ENCODE measurements at regions not wholly inside any gene's neighbourhood (a gene's known extent, or its start where the extent isn't known, plus 50 kb on each side); places are given as distances from the start of the nearest gene placed in this dataset.
"Not testable (repeated sequence)": the region's sequence is repeated elsewhere in the genome, so short reads cannot be mapped to it uniquely, and the experiment has no call there.

DNA sequence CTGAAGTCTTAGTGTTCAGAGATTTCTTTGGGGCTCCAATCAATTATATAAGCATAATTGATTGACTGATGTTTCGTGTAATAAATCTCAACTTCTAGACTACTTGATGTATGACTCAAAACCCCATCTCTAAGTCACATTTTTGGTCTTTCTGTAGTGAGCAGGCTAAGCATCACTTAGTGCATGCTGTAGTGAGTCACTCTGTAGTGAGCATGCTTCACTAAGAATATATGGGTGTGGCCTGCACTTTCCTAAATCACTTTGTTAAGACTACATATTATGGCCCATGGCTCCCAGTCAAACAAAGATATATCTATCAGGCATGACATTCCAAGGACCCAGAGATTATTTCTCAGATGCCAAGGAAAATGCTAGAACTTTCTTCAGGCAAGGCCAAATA lies 909.4 kb upstream of the LRFN5 start:
- no peak for DNase-seq

DNA sequence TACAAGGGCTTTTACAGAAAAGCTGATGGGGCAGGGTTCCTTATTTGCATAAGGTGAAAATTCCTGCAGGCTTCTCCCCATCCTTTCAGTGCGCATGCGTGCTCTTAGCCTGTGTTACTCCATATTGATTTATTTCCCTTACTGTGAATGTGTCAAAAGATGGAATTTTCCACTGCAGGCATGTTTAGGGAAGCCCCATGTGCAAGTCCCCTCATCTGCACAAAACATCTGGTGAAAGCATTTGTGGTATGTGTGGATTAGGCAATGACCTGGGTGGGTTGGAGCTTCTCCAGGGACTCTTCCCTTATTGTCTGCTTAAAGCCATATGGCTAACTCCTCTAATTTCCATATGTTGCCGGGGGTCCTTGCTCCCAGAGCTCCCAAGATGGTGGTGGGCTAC lies 912.7 kb upstream of the LRFN5 start:
- DNase-seq = no peak

- no peak for DNase-seq
Measured at GRCh38 chr14:40691066-40691465, 915.6 kb upstream of the LRFN5 start.

- no peak for DNase-seq
Measured at GRCh38 chr14:40685764-40686163, 920.9 kb upstream of the LRFN5 start.

- DNase-seq = no peak
Measured at GRCh38 chr14:40684328-40684727, 922.3 kb upstream of the LRFN5 start.

DNA sequence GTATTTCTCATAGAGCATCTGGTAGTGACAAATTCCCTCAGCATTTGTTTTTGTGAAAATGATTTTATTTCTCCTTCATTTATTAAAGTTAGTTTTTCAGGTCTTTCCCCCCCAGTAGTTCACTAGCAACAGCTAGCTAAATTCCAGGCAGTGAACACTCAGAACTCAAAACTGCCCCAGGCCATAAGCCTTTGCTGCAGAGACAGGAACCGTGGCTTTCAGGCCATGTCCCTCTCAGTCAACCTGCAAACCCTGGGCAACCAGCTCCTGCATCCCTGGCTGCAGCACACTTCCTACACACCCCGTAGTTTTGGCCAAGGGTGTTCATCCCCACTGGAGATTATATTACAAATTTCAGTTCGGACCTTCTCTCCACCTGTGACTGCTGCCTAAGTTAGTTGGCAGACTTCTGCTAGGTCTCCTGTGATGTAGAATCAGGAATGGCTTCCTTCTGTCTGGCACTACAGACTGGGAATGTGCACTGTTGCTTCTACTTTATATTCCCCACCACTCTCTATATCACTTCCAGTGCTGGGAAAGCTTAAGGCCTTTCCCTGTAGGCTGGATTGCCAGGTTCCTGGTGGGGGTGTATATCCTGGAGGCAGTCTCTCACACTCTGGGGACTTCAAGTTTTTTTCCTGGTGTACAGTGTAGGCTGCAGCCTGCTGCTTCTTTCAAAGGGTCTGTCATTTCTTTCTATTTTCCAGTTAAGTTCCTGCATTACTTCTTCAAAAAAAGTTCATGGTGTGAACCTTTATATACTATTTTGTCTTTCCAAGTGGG lies 924.4 kb upstream of the LRFN5 start:
- DNase-seq = no peak

GRCh38 chr14:40679256-40679655 lies 927.4 kb upstream of the LRFN5 start:
- no peak for DNase-seq

- DNase-seq = not testable (repeated sequence)
Measured at GRCh38 chr14:40677206-40677605, 929.5 kb upstream of the LRFN5 start.

- DNase-seq = no peak
Measured at GRCh38 chr14:40674502-40674901, 932.2 kb upstream of the LRFN5 start.

GRCh38 chr14:40656311-40656710 lies 950.4 kb upstream of the LRFN5 start:
- DNase-seq = no peak

GRCh38 chr14:40652089-40652691 lies 954.5 kb upstream of the LRFN5 start:
- no peak for DNase-seq

DNA sequence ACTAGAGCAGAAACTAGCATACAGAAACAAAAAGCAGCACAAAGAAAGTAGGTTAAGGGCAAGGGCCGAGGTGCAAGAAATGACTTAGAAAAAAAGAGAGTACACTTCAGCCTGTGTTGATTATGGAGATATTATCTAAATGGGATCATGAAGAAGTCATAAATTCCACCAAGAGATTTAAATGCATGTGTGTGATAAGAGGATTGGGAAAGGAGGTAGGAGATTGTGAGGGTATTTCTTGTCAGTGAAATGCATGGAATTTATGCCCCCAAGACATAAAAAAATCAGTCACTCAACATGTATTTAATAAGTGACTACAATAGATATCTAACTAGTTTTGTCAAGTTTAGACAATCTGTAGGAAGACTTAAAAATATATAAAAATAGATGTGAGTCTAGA lies 976.2 kb upstream of the LRFN5 start:
- DNase-seq = no peak

- DNase-seq = not testable (repeated sequence)
Measured at GRCh38 chr14:40629551-40630137, 977.0 kb upstream of the LRFN5 start.

- no peak for DNase-seq
Measured at GRCh38 chr14:40629144-40629543, 977.5 kb upstream of the LRFN5 start.

DNA sequence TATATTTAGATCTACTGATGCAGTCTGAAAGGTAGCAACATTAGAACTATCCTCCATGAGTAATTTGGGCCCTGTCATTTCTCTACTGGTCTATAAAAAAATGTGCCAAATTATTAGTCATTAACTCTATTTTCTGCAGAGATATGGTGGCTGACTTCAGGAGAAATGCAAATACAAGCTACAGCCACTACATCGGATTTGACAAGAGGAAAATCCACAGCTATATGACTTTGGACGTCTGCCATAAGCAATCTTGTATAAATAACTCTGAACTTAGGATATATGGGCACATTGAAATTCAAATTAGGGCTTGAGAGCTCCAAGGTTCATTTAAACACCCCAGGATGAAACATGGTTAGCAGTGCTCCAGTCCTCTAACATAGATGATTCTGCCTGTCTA lies 983.0 kb upstream of the LRFN5 start:
- DNase-seq = no peak

DNA sequence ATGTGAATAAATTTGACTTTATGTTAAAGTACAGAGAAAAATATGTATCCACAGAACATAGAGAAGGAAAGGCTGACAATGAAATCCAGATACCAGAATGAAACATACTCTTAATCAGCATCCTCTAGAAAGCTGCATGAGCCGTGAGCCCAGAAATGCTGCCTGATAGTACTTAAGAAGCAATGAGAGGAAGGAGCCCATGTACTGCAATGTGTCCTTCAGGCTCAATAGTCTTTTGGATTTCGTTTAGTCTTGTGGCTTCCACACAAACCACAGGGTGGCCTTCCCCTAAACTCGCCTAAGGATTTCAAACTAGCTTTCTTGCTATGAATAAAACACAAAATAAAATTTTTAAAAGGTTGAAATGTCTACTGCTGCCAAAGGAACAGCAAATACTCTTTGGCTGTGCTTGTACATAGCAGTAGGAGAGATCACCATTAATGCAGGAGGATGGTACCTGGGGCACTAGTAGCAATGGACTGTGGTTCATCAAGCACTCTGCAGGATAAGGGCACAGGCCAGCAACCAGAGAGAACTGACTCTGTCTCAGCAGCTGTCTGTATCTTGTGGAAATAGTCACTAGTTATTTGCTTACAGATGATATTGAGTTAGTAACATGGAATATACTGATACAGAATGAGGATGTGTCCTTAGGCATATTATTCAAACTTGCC lies 988.3 kb upstream of the LRFN5 start:
- no peak for DNase-seq

GRCh38 chr14:40616579-40616978 lies 990.1 kb upstream of the LRFN5 start:
- no peak for DNase-seq

DNA sequence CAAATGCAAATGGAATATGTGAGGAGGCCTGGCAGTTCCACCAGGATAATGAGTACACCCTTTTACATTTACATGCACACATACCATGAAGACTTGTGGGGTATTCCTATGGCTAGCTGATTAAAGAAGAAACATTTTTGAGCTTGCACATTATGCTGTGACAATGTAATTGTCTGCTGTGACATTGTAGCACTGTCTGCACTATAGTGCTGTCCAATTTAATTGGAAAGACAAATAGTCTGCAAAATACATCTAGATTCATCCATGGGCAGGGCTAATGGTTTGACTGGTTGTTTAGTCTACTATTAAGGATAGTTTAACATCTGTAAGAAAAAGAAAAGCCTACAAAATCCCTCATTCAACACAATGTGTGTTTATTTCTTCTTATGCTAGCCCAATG lies 1005.6 kb upstream of the LRFN5 start:
- DNase-seq = no peak

GRCh38 chr14:40599725-40600124 lies 1007.0 kb upstream of the LRFN5 start:
- no peak for DNase-seq

GRCh38 chr14:40581264-40581663 lies 1025.4 kb upstream of the LRFN5 start:
- DNase-seq = no peak

- no peak for DNase-seq
Measured at GRCh38 chr14:40576880-40577478, 1029.7 kb upstream of the LRFN5 start.

DNA sequence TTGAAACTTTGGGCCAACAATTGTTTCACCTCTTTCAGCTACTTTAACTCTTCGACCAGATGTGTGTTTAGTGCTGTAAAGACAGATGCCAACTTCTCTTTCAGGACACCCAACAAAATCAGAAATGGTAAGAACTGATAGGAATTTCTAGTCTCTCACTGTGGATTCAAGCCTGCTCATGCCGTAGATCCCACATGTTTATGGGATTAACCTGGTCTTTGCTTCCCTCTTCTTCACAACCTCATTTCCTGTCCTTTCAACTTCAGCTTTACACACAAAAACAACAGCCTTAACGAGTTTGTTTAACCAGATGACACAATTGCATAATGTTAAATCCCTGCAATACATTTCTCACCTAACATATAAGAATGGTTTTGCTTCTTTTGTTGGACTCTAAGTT lies 1031.9 kb upstream of the LRFN5 start:
- no peak for DNase-seq
